ENCODE measurements at regions not wholly inside any gene's neighbourhood (a gene's known extent, or its start where the extent isn't known, plus 50 kb on each side); places are given as distances from the start of the nearest gene placed in this dataset.

DNA sequence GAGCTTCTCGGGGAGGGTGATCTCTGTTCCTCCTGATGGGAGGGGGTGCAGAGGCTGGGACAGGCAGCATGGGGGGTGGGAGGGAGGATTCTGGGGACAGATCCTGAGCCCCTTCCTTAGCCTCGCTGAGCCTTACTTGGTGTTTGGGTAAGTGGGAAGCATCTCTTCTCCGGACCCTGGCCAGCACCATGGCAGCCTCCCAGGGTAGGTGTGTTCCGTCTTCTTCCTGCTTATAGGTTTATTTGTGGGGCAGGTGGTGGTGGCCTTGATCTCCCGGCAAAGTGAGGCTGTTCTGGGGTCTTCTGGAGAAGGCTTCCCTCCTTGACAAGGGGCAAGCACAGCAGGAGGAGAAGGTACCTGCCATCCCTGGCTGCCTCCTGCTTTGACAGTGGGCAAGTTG is 226.9 kb downstream of the GLRX3 start:
- Histone ChIP-seq H3K4me1 (ENCODE audit: control insufficient read depth in 5 of 5, insufficient read depth in 5 of 5, low read length in 5 of 5) (peaks cover 0 to 4% (median 0%) of the 10 kb centered on the region in 5 donors), H3K36me3 (ENCODE audit: control insufficient read depth in 4 of 4, insufficient read depth in 4 of 4, low read length in 4 of 4) (no peaks in the 10 kb centered on the region), H3K9me3 (ENCODE audit: control insufficient read depth in 4 of 4, insufficient read depth in 3 of 4, low read length in 3 of 4) (no peaks in the 10 kb centered on the region), H3K4me3 (no peak overlapping the region), H3K27me3 (ENCODE audit: control insufficient read depth in 3 of 3, insufficient read depth in 3 of 3, low read length in 2 of 3) (peaks cover 0 to 2% (median 0%) of the 10 kb centered on the region in 3 donors), H3K9ac (ENCODE audit: insufficient read depth in 1 of 2, low read length in 2 of 2) (no peak overlapping the region), H3K27ac (ENCODE audit: low read depth in 1 of 2, low read length in 1 of 2) (no peak overlapping the region)
- ATAC-seq (ENCODE audit: insufficient read depth, low FRiP score): no peak
- TF ChIP-seq, protein P1, sequence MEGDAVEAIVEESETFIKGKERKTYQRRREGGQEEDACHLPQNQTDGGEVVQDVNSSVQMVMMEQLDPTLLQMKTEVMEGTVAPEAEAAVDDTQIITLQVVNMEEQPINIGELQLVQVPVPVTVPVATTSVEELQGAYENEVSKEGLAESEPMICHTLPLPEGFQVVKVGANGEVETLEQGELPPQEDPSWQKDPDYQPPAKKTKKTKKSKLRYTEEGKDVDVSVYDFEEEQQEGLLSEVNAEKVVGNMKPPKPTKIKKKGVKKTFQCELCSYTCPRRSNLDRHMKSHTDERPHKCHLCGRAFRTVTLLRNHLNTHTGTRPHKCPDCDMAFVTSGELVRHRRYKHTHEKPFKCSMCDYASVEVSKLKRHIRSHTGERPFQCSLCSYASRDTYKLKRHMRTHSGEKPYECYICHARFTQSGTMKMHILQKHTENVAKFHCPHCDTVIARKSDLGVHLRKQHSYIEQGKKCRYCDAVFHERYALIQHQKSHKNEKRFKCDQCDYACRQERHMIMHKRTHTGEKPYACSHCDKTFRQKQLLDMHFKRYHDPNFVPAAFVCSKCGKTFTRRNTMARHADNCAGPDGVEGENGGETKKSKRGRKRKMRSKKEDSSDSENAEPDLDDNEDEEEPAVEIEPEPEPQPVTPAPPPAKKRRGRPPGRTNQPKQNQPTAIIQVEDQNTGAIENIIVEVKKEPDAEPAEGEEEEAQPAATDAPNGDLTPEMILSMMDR (IDR thresholded peaks at IDR 0.05; ENCODE audit: control extremely low read depth, extremely low read depth): no peak
- WGBS, 2 donors: 89 to 91% methylated on average over 5 of the region's 5 CpGs
- no peak for DNase-seq

DNA sequence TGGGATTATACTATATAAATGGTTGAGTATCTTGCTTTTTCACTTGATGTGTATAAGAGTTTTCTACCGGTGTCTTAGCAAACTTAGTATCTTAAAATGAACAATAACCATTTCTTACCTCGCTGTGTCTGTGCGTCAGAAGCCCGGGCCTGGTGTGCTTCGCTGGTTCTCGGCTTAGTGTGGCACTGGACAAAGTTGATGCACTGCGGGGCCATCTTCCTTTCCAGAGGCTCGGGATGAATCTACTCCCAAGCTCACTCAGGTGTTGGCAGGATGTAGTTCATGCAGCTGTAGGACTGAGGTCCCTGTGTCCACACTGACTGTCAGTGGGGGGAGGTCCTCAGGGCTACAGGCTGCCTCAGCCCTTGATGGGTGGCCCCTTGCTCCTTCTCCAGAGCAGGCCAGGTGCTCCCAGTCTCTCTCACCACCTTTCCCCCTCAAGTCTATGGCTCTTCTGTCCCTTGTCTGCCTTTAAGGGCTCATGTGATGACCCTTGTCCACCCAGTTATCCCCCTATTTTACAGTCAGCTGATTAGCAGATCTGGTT is 227.8 kb downstream of the GLRX3 start:
- 92 to 93% methylated on average over 8 of the region's 8 CpGs for WGBS, 2 donors
- ATAC-seq (ENCODE audit: insufficient read depth, low FRiP score): no peak
- TF ChIP-seq, protein P1 (IDR thresholded peaks at IDR 0.05; ENCODE audit: control extremely low read depth, extremely low read depth): no peak

DNA sequence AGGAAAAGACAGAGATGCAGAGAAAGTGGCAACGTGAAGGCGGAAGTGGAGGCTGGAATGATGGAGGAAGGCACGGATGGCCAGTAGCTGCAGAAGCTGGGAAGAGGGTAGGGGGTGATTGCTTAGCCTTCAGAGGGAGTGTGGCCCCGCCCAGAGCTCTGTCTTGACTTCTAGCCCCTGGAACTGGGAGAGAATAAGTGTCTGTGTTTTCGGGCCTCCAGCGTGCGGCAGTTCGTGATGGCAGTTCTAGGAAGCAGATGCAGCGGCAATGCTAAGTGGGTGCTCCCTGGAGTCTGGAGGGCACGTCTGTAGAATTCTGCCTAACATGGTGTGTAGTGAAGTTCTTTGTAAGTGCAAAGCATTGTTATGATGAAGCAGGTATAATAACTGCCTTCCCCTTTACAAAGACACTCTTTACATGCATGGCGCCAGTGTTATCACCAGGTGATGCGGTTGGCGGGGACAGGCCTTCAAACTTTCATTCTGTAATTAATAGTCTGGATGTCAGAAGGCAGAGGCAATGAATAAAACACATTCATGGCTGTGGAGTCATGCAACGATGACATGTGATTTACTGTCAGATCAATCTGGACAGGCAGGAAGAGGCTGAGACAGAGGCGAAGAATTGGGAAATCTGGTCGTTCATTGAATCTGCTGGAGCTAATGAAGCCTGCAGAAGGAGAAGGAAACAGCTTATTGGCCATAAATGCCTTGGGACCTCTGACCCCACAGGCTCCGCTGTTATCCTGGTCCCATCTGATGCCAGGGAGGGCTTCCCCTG is 228.6 kb downstream of the GLRX3 start:
- H3K27me3 ChIP-seq (ENCODE audit: control insufficient read depth in 3 of 3, insufficient read depth in 3 of 3, low read length in 2 of 3): peaks cover 0 to 2% (median 0%) of the 10 kb centered on the region in 3 donors
- no peak overlapping the region for H3K4me3 ChIP-seq
- H3K4me1 ChIP-seq (ENCODE audit: control insufficient read depth in 5 of 5, insufficient read depth in 5 of 5, low read length in 5 of 5): peaks cover 0 to 4% (median 0%) of the 10 kb centered on the region in 5 donors
- H3K27ac ChIP-seq (ENCODE audit: low read depth in 1 of 2, low read length in 1 of 2): no peak overlapping the region
- peaks cover 0 to 2% (median 0%) of the 10 kb centered on the region in 4 donors for H3K9me3 ChIP-seq (ENCODE audit: control insufficient read depth in 4 of 4, insufficient read depth in 3 of 4, low read length in 3 of 4)
- TF ChIP-seq, protein P1 (IDR thresholded peaks at IDR 0.05; ENCODE audit: control extremely low read depth, extremely low read depth): no peak
- H3K9ac ChIP-seq (ENCODE audit: insufficient read depth in 1 of 2, low read length in 2 of 2): no peak overlapping the region
- no peaks in the 10 kb centered on the region for H3K36me3 ChIP-seq (ENCODE audit: control insufficient read depth in 4 of 4, insufficient read depth in 4 of 4, low read length in 4 of 4)
- WGBS, 2 donors: 71 to 72% methylated on average over 17 of the region's 17 CpGs
- DNase-seq (no peak), ATAC-seq (ENCODE audit: insufficient read depth, low FRiP score) (no peak)

More for the DNA sequence above, 227.8 kb downstream of the GLRX3 start:
- H3K4me3 ChIP-seq: no peak overlapping the region
- no peak for DNase-seq
- peaks cover 0 to 4% (median 0%) of the 10 kb centered on the region in 5 donors for H3K4me1 ChIP-seq (ENCODE audit: control insufficient read depth in 5 of 5, insufficient read depth in 5 of 5, low read length in 5 of 5)
- peaks cover 0 to 2% (median 0%) of the 10 kb centered on the region in 3 donors for H3K27me3 ChIP-seq (ENCODE audit: control insufficient read depth in 3 of 3, insufficient read depth in 3 of 3, low read length in 2 of 3)
- H3K9ac ChIP-seq (ENCODE audit: insufficient read depth in 1 of 2, low read length in 2 of 2): no peak overlapping the region
- H3K36me3 ChIP-seq (ENCODE audit: control insufficient read depth in 4 of 4, insufficient read depth in 4 of 4, low read length in 4 of 4): no peaks in the 10 kb centered on the region
- no peak overlapping the region for H3K27ac ChIP-seq (ENCODE audit: low read depth in 1 of 2, low read length in 1 of 2)
- no peaks in the 10 kb centered on the region for H3K9me3 ChIP-seq (ENCODE audit: control insufficient read depth in 4 of 4, insufficient read depth in 3 of 4, low read length in 3 of 4)
